ENCODE measurements at regions not wholly inside any gene's neighbourhood (a gene's known extent, or its start where the extent isn't known, plus 50 kb on each side); places are given as distances from the start of the nearest gene placed in this dataset.
"Not testable (repeated sequence)": the region's sequence is repeated elsewhere in the genome, so short reads cannot be mapped to it uniquely, and the experiment has no call there.

- DNase-seq = peak; percentile 4
These were observed 443.9 kb downstream of the KLHL4 start for GRCh38 chrX:87961471-87961870.

GRCh38 chrX:87968118-87968517 is 450.5 kb downstream of the KLHL4 start:
- no peak for DNase-seq

- not testable (repeated sequence) for DNase-seq
These were observed 454.5 kb downstream of the KLHL4 start for GRCh38 chrX:87972121-87972520.

GRCh38 chrX:87975365-87975764 is 457.8 kb downstream of the KLHL4 start:
- DNase-seq = no peak

GRCh38 chrX:88007873-88008272 is 490.3 kb downstream of the KLHL4 start:
- DNase-seq = not testable (repeated sequence)

GRCh38 chrX:88024022-88024421 is 506.4 kb downstream of the KLHL4 start:
- DNase-seq = no peak

- no peak for DNase-seq
These were observed 554.9 kb downstream of the KLHL4 start for GRCh38 chrX:88072339-88073030.

GRCh38 chrX:88101968-88102367 is 584.4 kb downstream of the KLHL4 start:
- no peak for DNase-seq

GRCh38 chrX:88135735-88136134 is 611.3 kb upstream of the CPXCR1 start:
- DNase-seq = no peak

GRCh38 chrX:88136328-88136727 is 610.7 kb upstream of the CPXCR1 start:
- no peak for DNase-seq

GRCh38 chrX:88146577-88146976 is 600.4 kb upstream of the CPXCR1 start:
- no peak for DNase-seq

GRCh38 chrX:88170553-88170952 is 576.5 kb upstream of the CPXCR1 start:
- DNase-seq = no peak

GRCh38 chrX:88173932-88174440 is 573.0 kb upstream of the CPXCR1 start:
- DNase-seq = not testable (repeated sequence)

GRCh38 chrX:88202149-88202548 is 544.9 kb upstream of the CPXCR1 start:
- DNase-seq = no peak

- DNase-seq = no peak
These were observed 503.0 kb upstream of the CPXCR1 start for GRCh38 chrX:88244066-88244465.

GRCh38 chrX:88284844-88285243 is 462.2 kb upstream of the CPXCR1 start:
- DNase-seq = no peak

GRCh38 chrX:88313972-88314371 is 433.1 kb upstream of the CPXCR1 start:
- DNase-seq = not testable (repeated sequence)

GRCh38 chrX:88325634-88326033 is 421.4 kb upstream of the CPXCR1 start:
- DNase-seq = no peak

GRCh38 chrX:88355252-88355651 is 391.8 kb upstream of the CPXCR1 start:
- DNase-seq = no peak

- DNase-seq = no peak
These were observed 380.7 kb upstream of the CPXCR1 start for GRCh38 chrX:88366314-88366713.

- no peak for DNase-seq
These were observed 368.6 kb upstream of the CPXCR1 start for GRCh38 chrX:88378406-88378805.

GRCh38 chrX:88397551-88397950 is 349.5 kb upstream of the CPXCR1 start:
- no peak for DNase-seq

- DNase-seq = no peak
These were observed 331.0 kb upstream of the CPXCR1 start for GRCh38 chrX:88416002-88416401.

- no peak for DNase-seq
These were observed 330.1 kb upstream of the CPXCR1 start for GRCh38 chrX:88416965-88417364.

- DNase-seq = no peak
These were observed 323.0 kb upstream of the CPXCR1 start for GRCh38 chrX:88424071-88424470.

All from COR-L47 (cell line).